ENCODE measurements at regions not wholly inside any gene's neighbourhood (a gene's known extent, or its start where the extent isn't known, plus 50 kb on each side); places are given as distances from the start of the nearest gene placed in this dataset.

DNA sequence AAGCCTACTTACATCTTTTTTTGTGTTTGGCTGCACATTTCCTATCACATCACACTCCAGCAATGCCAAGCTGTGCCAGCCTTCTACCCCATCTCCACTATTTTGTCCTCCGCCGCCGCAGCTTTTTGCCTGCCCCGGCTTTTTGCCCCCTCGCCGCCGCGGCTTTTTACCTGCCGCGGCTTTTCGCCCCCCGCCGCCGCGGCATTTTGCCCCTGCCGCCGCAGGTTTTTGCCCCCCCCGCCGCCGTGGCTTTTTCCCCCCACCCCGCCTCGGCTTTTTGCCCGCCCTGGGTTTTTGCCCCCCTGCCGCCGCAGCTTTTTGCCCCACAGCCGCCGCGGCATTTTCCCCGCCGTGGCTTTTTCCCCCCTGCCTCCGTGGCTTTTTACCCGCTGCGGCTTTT lies 506.0 kb downstream of the ZNF37A start:
- TF ChIP-seq, protein P1, sequence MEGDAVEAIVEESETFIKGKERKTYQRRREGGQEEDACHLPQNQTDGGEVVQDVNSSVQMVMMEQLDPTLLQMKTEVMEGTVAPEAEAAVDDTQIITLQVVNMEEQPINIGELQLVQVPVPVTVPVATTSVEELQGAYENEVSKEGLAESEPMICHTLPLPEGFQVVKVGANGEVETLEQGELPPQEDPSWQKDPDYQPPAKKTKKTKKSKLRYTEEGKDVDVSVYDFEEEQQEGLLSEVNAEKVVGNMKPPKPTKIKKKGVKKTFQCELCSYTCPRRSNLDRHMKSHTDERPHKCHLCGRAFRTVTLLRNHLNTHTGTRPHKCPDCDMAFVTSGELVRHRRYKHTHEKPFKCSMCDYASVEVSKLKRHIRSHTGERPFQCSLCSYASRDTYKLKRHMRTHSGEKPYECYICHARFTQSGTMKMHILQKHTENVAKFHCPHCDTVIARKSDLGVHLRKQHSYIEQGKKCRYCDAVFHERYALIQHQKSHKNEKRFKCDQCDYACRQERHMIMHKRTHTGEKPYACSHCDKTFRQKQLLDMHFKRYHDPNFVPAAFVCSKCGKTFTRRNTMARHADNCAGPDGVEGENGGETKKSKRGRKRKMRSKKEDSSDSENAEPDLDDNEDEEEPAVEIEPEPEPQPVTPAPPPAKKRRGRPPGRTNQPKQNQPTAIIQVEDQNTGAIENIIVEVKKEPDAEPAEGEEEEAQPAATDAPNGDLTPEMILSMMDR (IDR thresholded peaks at IDR 0.05), result no peak
- TF ChIP-seq POLR2A (IDR thresholded peaks at IDR 0.05; ENCODE audit: low read depth), result no peak
- no peak for TF ChIP-seq POLR2AphosphoS5 (IDR thresholded peaks at IDR 0.05)
- no peak for TF ChIP-seq EP300 (IDR thresholded peaks at IDR 0.05)
